ENCODE measurements at regions not wholly inside any gene's neighbourhood (a gene's known extent, or its start where the extent isn't known, plus 50 kb on each side); places are given as distances from the start of the nearest gene placed in this dataset.

GRCh38 chr4:4596720-4597119 lies 54.9 kb upstream of the STX18 start:
- ChIA-PET POLR2A (no interaction called here), CTCF (no interaction called here), RAD21 (ENCODE audit: low non-redundant PET in 1 of 2, low total read pairs in 2 of 2, uncharacterized antibody in 2 of 2, unreplicated experiment in 2 of 2) (no interaction called here)
- ATAC-seq (no peak), DNase-seq (ENCODE audit: low read depth, low spot score) (no peak)
- Histone ChIP-seq H3K4me3 (replicated peaks in 1 of 2; ENCODE audit: low read depth in 1 of 2, low read length in 2 of 2) (no peak overlapping the region), H3K9me2 (ENCODE audit: insufficient read depth) (no peaks in the 10 kb centered on the region), H3K9ac (ENCODE audit: low read length) (no peak overlapping the region), H3K4me2 (ENCODE audit: low read length) (no peak overlapping the region), H2AFZ (ENCODE audit: low read depth, low read length, poor library complexity, severe bottlenecking) (no peak overlapping the region), H3K9me3 (ENCODE audit: control insufficient read depth in 1 of 2, insufficient read depth in 1 of 2, low read depth in 1 of 2, low read length in 2 of 2) (peaks cover 0 to 12% of the 10 kb centered on the region in 2 experiments; a peak in 3 of 4 replicates), H4K20me1 (ENCODE audit: insufficient read depth) (no peaks in the 10 kb centered on the region), H3K36me3 (ENCODE audit: control insufficient read depth in 1 of 2, insufficient read depth in 2 of 2, low read length in 2 of 2) (no peaks in the 10 kb centered on the region), H3K4me1 (ENCODE audit: control insufficient read depth in 1 of 2, insufficient read depth in 2 of 2, low read length in 2 of 2) (no peaks in the 10 kb centered on the region), H3K79me2 (ENCODE audit: insufficient read depth, low read length) (no peaks in the 10 kb centered on the region), H3K27ac (ENCODE audit: low read depth, low read length) (no peak overlapping the region), H3K27me3 (ENCODE audit: insufficient read depth, low read length) (no peaks in the 10 kb centered on the region)
- intact Hi-C loops (cut with micrococcal nuclease), result no loop called here
- no TSS peak for BruUV-seq (replicated peaks)
- TF ChIP-seq ZNF274 (IDR thresholded peaks at IDR 0.05; ENCODE audit: low read depth, low read length), result no peak
- no peak for TF ChIP-seq MAX (IDR thresholded peaks at IDR 0.05)

GRCh38 chr4:4595252-4595651 lies 53.4 kb upstream of the STX18 start:
- ChIA-PET POLR2A (no interaction called here), CTCF (no interaction called here), RAD21 (ENCODE audit: low non-redundant PET in 1 of 2, low total read pairs in 2 of 2, uncharacterized antibody in 2 of 2, unreplicated experiment in 2 of 2) (no interaction called here)
- Histone ChIP-seq H3K36me3 (ENCODE audit: control insufficient read depth in 1 of 2, insufficient read depth in 2 of 2, low read length in 2 of 2) (no peaks in the 10 kb centered on the region), H3K4me3 (replicated peaks in 1 of 2; ENCODE audit: low read depth in 1 of 2, low read length in 2 of 2) (no peak overlapping the region), H3K27ac (ENCODE audit: low read depth, low read length) (no peak overlapping the region), H2AFZ (ENCODE audit: low read depth, low read length, poor library complexity, severe bottlenecking) (no peak overlapping the region), H3K9me2 (ENCODE audit: insufficient read depth) (no peaks in the 10 kb centered on the region), H3K27me3 (ENCODE audit: insufficient read depth, low read length) (no peaks in the 10 kb centered on the region), H3K79me2 (ENCODE audit: insufficient read depth, low read length) (no peaks in the 10 kb centered on the region), H3K9me3 (ENCODE audit: control insufficient read depth in 1 of 2, insufficient read depth in 1 of 2, low read depth in 1 of 2, low read length in 2 of 2) (peaks cover 0 to 12% of the 10 kb centered on the region in 2 experiments; a peak in 3 of 4 replicates), H3K4me1 (ENCODE audit: control insufficient read depth in 1 of 2, insufficient read depth in 2 of 2, low read length in 2 of 2) (no peaks in the 10 kb centered on the region; a peak in 1 of 4 replicates), H3K4me2 (ENCODE audit: low read length) (no peak overlapping the region), H4K20me1 (ENCODE audit: insufficient read depth) (no peaks in the 10 kb centered on the region), H3K9ac (ENCODE audit: low read length) (no peak overlapping the region)
- intact Hi-C loops (cut with micrococcal nuclease), result no loop called here
- peak in 2 of 3 experiments; percentile 20 to 36; a peak in 2 of 6 replicates for TF ChIP-seq CTCF (IDR thresholded peaks at IDR 0.05 in 2 of 3, conservative IDR thresholded peaks at IDR 0.05 in 1 of 3; ENCODE audit: borderline replicate concordance in 1 of 3, insufficient read depth in 1 of 3, low read depth in 2 of 3, low read length in 2 of 3)
- TF ChIP-seq EZH2 (IDR thresholded peaks at IDR 0.05), result no peak
- no peak for TF ChIP-seq TCF7L2 (IDR thresholded peaks at IDR 0.05; ENCODE audit: borderline replicate concordance, extremely low read depth, insufficient read depth, insufficient read length)
- no peak for TF ChIP-seq EGR1 (IDR thresholded peaks at IDR 0.05; ENCODE audit: low read depth)
- TF ChIP-seq ZNF274 (IDR thresholded peaks at IDR 0.05; ENCODE audit: low read depth, low read length), result no peak
- no peak for TF ChIP-seq RAD21 (IDR thresholded peaks at IDR 0.05; ENCODE audit: low read depth)
- no peak for TF ChIP-seq SP1 (IDR thresholded peaks at IDR 0.05; ENCODE audit: low read depth)
- TF ChIP-seq ZBTB33 (IDR thresholded peaks at IDR 0.05; ENCODE audit: extremely low read depth, insufficient replicate concordance, low read length), result no peak
- peak; percentile 69 for TF ChIP-seq CBX3 (IDR thresholded peaks at IDR 0.05; ENCODE audit: low read depth)
- TF ChIP-seq YY1 (IDR thresholded peaks at IDR 0.05; ENCODE audit: extremely low read depth, insufficient replicate concordance, low read depth, low read length), result no peak
- TF ChIP-seq POLR2AphosphoS5 (IDR thresholded peaks at IDR 0.05; ENCODE audit: low read depth, low read length), result no peak
- DNase-seq (ENCODE audit: low read depth, low spot score) (peak; percentile 15), ATAC-seq (peak; percentile 42; the same call in 1 of the 2 replicates)
- no TSS peak for BruUV-seq (replicated peaks)
